Psoas muscle (tissue), 7 donors: ENCODE measurements at regions not wholly inside any gene's neighbourhood (a gene's known extent, or its start where the extent isn't known, plus 50 kb on each side); places are given as distances from the start of the nearest gene placed in this dataset.

Experiments
- ATAC-seq, 4 donors: fragments of 200-7000 bp; cut with Tn5 transposase; one replicate each; pipeline ENCODE4 v1.9.1; 2020; ENCODE audit warnings: moderate library complexity in 3 of 4, mild to moderate bottlenecking in 2 of 4
- DNase-seq, 2 donors: peaks; one replicate each; pipeline ENCODE4 v3.0.0-alpha.2; 2020
- H3K27ac ChIP-seq: fragments of 200-600 bp; one replicate; pipeline ENCODE4 v1.8.0; 2022
- H3K27me3 ChIP-seq, 3 donors: fragments of 200-600 bp in 1 of 3; one replicate each; pipeline versions ENCODE4 v1.6.1 to v1.8.0; 2013 to 2022; ENCODE audit warnings: low read length in 2 of 3, mild to moderate bottlenecking in 2 of 3, moderate library complexity in 1 of 3; ENCODE audit not compliant: insufficient read depth in 3 of 3
- H3K36me3 ChIP-seq, 2 donors: fragments of 200-600 bp in 1 of 2; one replicate each; pipeline versions ENCODE4 v1.6.1 to v1.8.0; 2013 to 2022; ENCODE audit warnings: low read depth in 1 of 2, mild to moderate bottlenecking in 1 of 2, moderate library complexity in 1 of 2; ENCODE audit not compliant: insufficient read depth in 1 of 2
- H3K4me1 ChIP-seq: fragments of 200-600 bp; one replicate; pipeline ENCODE4 v1.8.0; 2022
- H3K4me3 ChIP-seq: fragments of 200-600 bp; one replicate; pipeline ENCODE4 v1.8.0; 2022; ENCODE audit warnings: mild to moderate bottlenecking
- H3K9me3 ChIP-seq: fragments of 200-600 bp; one replicate; pipeline ENCODE4 v1.8.0; 2022
- WGBS, 3 donors: extraction: QIAGEN DNeasy Blood & Tissue Kit; methylation state at CpG; one replicate each; pipeline versions ENCODE4 v1.1.6 to v1.1.7; 2013; 5-methylcytosine and 5-hydroxymethylcytosine counted together
- intact Hi-C, 2 donors: fragments of 100-400 bp; cut with DNase I; formaldehyde crosslinking; loops; one replicate each; pipeline versions ENCODE4 v1.11.0 to v1.14.2; 2022
- TF ChIP-seq, protein P1 (sequence below): fragments of 200-600 bp; IDR thresholded peaks from one replicate; pipeline ENCODE4 v1.8.0; 2022; ENCODE audit warnings: antibody characterized with exemption
- donor health status: healthy with polysubstance abuse.
- donor health status: DM: no; HTN: no; CAD: no; lungs with moderate emphysema.
- donor health status: Bipolar disorder and iron deficiency.
- donor health status: healthy.
- donor health status: DM: yes; HTN: yes; CAD: no.
- donor health status: DM: no; HTN: no; CAD: no.
- donor health status: DM: yes; HTN: yes; CAD: no.

DNA sequence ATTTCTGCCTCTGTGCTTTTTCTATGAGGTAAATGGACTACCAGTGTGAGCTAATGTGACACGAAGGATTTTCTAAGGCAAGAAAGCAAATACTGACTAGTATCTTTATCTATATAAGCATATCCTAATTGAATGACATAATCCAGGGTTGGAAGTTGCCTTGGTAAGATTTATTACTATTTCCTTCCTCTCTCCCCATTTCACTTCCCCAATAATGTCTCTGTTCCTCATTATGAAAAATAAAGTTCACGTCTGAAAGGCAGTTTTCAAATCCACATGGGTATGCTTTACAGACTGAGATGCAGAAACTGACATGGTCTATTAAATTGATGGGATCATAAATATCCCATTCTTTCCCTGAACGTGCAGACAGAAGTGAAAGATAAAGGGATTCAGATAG lies 86.0 kb downstream of the DTWD1 start:
- 24 to 27% (median 25%) methylated on average over 3 of the region's 3 CpGs for WGBS, 3 donors
- intact Hi-C loops: no loop called here
- Histone ChIP-seq H3K36me3 (no peaks in the 10 kb centered on the region), H3K27me3 (no peaks in the 10 kb centered on the region), H3K4me1 (no peaks in the 10 kb centered on the region), H3K9me3 (peaks cover 10% of the 10 kb centered on the region), H3K4me3 (no peak overlapping the region), H3K27ac (no peak overlapping the region)
- DNase-seq (no peak), ATAC-seq (no peak)
- TF ChIP-seq, protein P1, sequence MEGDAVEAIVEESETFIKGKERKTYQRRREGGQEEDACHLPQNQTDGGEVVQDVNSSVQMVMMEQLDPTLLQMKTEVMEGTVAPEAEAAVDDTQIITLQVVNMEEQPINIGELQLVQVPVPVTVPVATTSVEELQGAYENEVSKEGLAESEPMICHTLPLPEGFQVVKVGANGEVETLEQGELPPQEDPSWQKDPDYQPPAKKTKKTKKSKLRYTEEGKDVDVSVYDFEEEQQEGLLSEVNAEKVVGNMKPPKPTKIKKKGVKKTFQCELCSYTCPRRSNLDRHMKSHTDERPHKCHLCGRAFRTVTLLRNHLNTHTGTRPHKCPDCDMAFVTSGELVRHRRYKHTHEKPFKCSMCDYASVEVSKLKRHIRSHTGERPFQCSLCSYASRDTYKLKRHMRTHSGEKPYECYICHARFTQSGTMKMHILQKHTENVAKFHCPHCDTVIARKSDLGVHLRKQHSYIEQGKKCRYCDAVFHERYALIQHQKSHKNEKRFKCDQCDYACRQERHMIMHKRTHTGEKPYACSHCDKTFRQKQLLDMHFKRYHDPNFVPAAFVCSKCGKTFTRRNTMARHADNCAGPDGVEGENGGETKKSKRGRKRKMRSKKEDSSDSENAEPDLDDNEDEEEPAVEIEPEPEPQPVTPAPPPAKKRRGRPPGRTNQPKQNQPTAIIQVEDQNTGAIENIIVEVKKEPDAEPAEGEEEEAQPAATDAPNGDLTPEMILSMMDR: no peak

- no peak for ATAC-seq
- intact Hi-C loops: no loop called here
- H3K27me3 ChIP-seq: no peaks in the 10 kb centered on the region
- TF ChIP-seq, protein P1: no peak
- WGBS, 3 donors: 77 to 97% (median 77%) methylated on average over 1 of the region's 1 CpG
- no peaks in the 10 kb centered on the region for H3K36me3 ChIP-seq
- no peaks in the 10 kb centered on the region for H3K4me1 ChIP-seq
- H3K9me3 ChIP-seq: peaks cover 10% of the 10 kb centered on the region
- H3K4me3 ChIP-seq: no peak overlapping the region
- no peak for DNase-seq
- H3K27ac ChIP-seq: no peak overlapping the region
These were observed 86.8 kb downstream of the DTWD1 start for GRCh38 chr15:49707598-49707997.

GRCh38 chr15:49709646-49710214 lies 88.9 kb downstream of the DTWD1 start:
- H3K9me3 ChIP-seq: peaks cover 10% of the 10 kb centered on the region
- ATAC-seq: no peak
- DNase-seq: no peak
- no peaks in the 10 kb centered on the region for H3K36me3 ChIP-seq
- H3K27ac ChIP-seq: no peak overlapping the region
- no peaks in the 10 kb centered on the region for H3K4me1 ChIP-seq
- H3K4me3 ChIP-seq: no peak overlapping the region
- H3K27me3 ChIP-seq: no peaks in the 10 kb centered on the region
- intact Hi-C loops: no loop called here
- TF ChIP-seq, protein P1: no peak
- WGBS, 3 donors: 89 to 96% (median 91%) methylated on average over 1 of the region's 1 CpG

DNA sequence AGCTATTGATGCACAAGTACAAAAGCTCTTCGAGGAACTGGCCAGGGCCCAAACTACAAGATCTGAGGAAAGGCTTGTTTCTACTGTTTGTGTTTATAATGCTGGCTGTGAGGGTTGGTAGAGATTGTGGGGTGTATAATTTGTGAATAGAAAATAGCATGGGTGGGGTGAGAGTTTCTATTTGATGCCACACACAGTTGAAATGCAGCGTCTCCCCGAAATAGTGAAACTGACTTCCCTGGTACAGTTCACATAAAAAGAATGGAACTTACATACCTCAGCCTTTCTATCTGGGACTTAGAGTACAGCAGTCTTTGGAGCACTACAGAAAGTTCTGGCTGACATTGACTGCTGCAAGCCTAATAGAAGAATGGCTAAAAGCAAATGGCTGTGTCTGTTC lies 91.3 kb downstream of the DTWD1 start:
- Histone ChIP-seq H3K4me1 (no peaks in the 10 kb centered on the region), H3K4me3 (no peak overlapping the region), H3K27me3 (no peaks in the 10 kb centered on the region), H3K27ac (no peak overlapping the region), H3K36me3 (no peaks in the 10 kb centered on the region), H3K9me3 (peaks cover 10% of the 10 kb centered on the region)
- DNase-seq (no peak), ATAC-seq (no peak)
- intact Hi-C loops: no loop called here
- 78 to 92% (median 88%) methylated on average over 3 of the region's 3 CpGs for WGBS, 3 donors
- TF ChIP-seq, protein P1: no peak

- no peak for ATAC-seq
- Histone ChIP-seq H3K27ac (no peak overlapping the region), H3K4me3 (no peak overlapping the region), H3K9me3 (peaks cover 10% of the 10 kb centered on the region), H3K36me3 (no peaks in the 10 kb centered on the region), H3K4me1 (no peaks in the 10 kb centered on the region), H3K27me3 (no peaks in the 10 kb centered on the region)
- intact Hi-C loops: no loop called here
- 90 to 91% (median 90%) methylated on average over 2 of the region's 2 CpGs for WGBS, 3 donors
- TF ChIP-seq, protein P1: no peak
- DNase-seq: no peak
These were observed 92.1 kb downstream of the DTWD1 start for GRCh38 chr15:49712846-49713450.
